Neural cell (in vitro differentiated cells): ENCODE measurements at regions not wholly inside any gene's neighbourhood (a gene's known extent, or its start where the extent isn't known, plus 50 kb on each side); places are given as distances from the start of the nearest gene placed in this dataset.

Experiments used
- H2AFZ ChIP-seq: fragments of 200-600, 300-800 bp; sonication (generic), shearing (Covaris generic); 2 replicates; pipeline ENCODE4 v1.6.0; 2014; ENCODE audit warnings: low read depth, mild to moderate bottlenecking, antibody characterized with exemption, low read length, moderate library complexity
- H3F3A ChIP-seq: fragments of 200-600 bp; shearing (Covaris generic); 2 replicates; pipeline ENCODE4 v1.6.1; 2016; ENCODE audit warnings: mild to moderate bottlenecking, moderate library complexity, mixed read lengths, antibody characterized with exemption, low read length; ENCODE audit not compliant: insufficient read depth, poor library complexity, severe bottlenecking
- H3K27ac ChIP-seq: fragments of 200-600, 300-800 bp; sonication (generic), shearing (Covaris generic); 2 replicates; pipeline ENCODE4 v1.5.1; 2014; ENCODE audit warnings: mild to moderate bottlenecking, low read length, moderate library complexity
- H3K27me3 ChIP-seq: fragments of 300-800, 200-600 bp; sonication (generic), shearing (Covaris generic); 2 replicates; pipeline ENCODE4 v1.6.0; 2014; ENCODE audit warnings: mild to moderate bottlenecking, low read depth, low read length, moderate library complexity; ENCODE audit not compliant: insufficient read depth
- H3K36me3 ChIP-seq: fragments of 300-800, 200-600 bp; sonication (generic), shearing (Covaris generic); 2 replicates; pipeline ENCODE4 v1.5.1; 2014; ENCODE audit warnings: mild to moderate bottlenecking, antibody characterized with exemption, low read length, moderate library complexity; ENCODE audit not compliant: insufficient read depth
- H3K4me2 ChIP-seq: fragments of 300-800, 200-600 bp; sonication (generic), shearing (Covaris generic); 2 replicates; pipeline ENCODE4 v1.6.0; 2014; ENCODE audit warnings: mild to moderate bottlenecking, low read length
- H3K4me3 ChIP-seq: fragments of 300-800, 200-600 bp; sonication (generic), shearing (Covaris generic); 2 replicates; pipeline ENCODE4 v1.5.1; 2014; ENCODE audit warnings: mild to moderate bottlenecking, low read length, moderate library complexity
- H3K79me2 ChIP-seq: fragments of 200-600 bp; shearing (Covaris generic); replicated peaks from 2 replicates; pipeline ENCODE4 v1.6.0; 2014; ENCODE audit warnings: mild to moderate bottlenecking, low read length, moderate library complexity; ENCODE audit not compliant: insufficient read depth
- H3K9ac ChIP-seq: fragments of 300-800, 200-600 bp; sonication (generic), shearing (Covaris generic); 2 replicates; pipeline ENCODE4 v1.6.1; 2016; ENCODE audit warnings: mild to moderate bottlenecking, low read length, mixed read lengths
- H3K9me2 ChIP-seq: fragments of 200-600 bp; shearing (Covaris generic); 2 replicates; pipeline ENCODE4 v1.6.1; 2016; ENCODE audit warnings: mild to moderate bottlenecking, low read length, mixed read lengths; ENCODE audit not compliant: insufficient read depth
- H3K9me3 ChIP-seq: fragments of 200-600, 300-800 bp; sonication (generic), shearing (Covaris generic); 2 replicates; pipeline ENCODE4 v1.6.1; 2016; ENCODE audit warnings: mild to moderate bottlenecking, mixed run types, low read length, moderate library complexity, mixed read lengths
- H4K20me1 ChIP-seq: fragments of 200-600 bp; shearing (Covaris generic); 2 replicates; pipeline ENCODE4 v1.6.1; 2016; ENCODE audit warnings: mild to moderate bottlenecking, mixed run types; ENCODE audit not compliant: insufficient read depth
- EP300 ChIP-seq: fragments of 450-650 bp; conservative IDR thresholded peaks from 2 replicates; pipeline ENCODE4 v1.6.1; 2014; ENCODE audit warnings: antibody characterized with exemption, mild to moderate bottlenecking, moderate library complexity; ENCODE audit not compliant: poor library complexity, severe bottlenecking
- EZH2 ChIP-seq: fragments of 200-600, 300-800 bp; shearing (Covaris generic), sonication (generic); IDR thresholded peaks from 2 replicates; pipeline ENCODE4 v1.6.1; 2014; ENCODE audit warnings: antibody characterized with exemption, low read length, borderline replicate concordance, mild to moderate bottlenecking; ENCODE audit not compliant: insufficient read depth, poor library complexity, severe bottlenecking
- MXI1 ChIP-seq: fragments of 450-650 bp; conservative IDR thresholded peaks from 2 replicates; pipeline ENCODE4 v1.6.1; 2014; ENCODE audit warnings: antibody characterized with exemption, mild to moderate bottlenecking; ENCODE audit not compliant: poor library complexity, severe bottlenecking
- POLR2AphosphoS5 ChIP-seq: IDR thresholded peaks from 2 replicates; pipeline ENCODE4 v1.6.1; 2012
- RAD21 ChIP-seq: fragments of 450-650 bp; conservative IDR thresholded peaks from 2 replicates; pipeline ENCODE4 v1.6.1; 2014; ENCODE audit warnings: antibody characterized with exemption, mild to moderate bottlenecking, moderate library complexity
- SMC3 ChIP-seq: fragments of 450-650 bp; conservative IDR thresholded peaks from 2 replicates; pipeline ENCODE4 v1.6.1; 2014; ENCODE audit warnings: antibody characterized with exemption, mild to moderate bottlenecking, moderate library complexity; ENCODE audit not compliant: poor library complexity
- TAF1 ChIP-seq: IDR thresholded peaks from 2 replicates; pipeline ENCODE4 v1.6.1; 2012; ENCODE audit warnings: low read depth
- TF ChIP-seq, protein P1 (sequence below): fragments of 450-650 bp; IDR thresholded peaks from 2 replicates; pipeline ENCODE4 v1.5.1; 2014; ENCODE audit warnings: antibody characterized with exemption, mild to moderate bottlenecking, moderate library complexity; ENCODE audit not compliant: poor library complexity, severe bottlenecking
- TF ChIP-seq, protein P2 (sequence below): IDR thresholded peaks from 2 replicates; pipeline ENCODE4 v1.6.1; 2012; ENCODE audit warnings: borderline replicate concordance

DNA sequence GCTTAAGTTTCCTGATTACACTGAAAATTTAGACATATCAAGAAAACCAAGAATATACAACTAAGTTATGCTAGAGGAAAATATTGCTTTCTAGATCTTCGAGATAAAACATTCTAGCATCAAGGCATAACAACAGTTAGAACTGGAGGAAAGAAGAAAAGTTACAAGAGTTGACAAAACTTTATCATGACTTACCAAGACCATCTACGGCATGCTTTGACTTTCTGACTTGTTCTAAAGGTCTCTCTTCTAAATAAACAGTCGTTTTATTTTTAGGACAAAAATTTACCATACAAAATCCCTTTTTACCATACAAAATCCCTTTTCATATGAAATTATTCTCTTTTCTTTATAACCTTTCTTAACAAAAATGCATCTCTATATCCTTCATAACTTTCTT is 1110.1 kb upstream of the CDH10 start:
- no peaks in the 10 kb centered on the region for H4K20me1 ChIP-seq
- H3K27ac ChIP-seq = no peak overlapping the region
- TF ChIP-seq, protein P1, sequence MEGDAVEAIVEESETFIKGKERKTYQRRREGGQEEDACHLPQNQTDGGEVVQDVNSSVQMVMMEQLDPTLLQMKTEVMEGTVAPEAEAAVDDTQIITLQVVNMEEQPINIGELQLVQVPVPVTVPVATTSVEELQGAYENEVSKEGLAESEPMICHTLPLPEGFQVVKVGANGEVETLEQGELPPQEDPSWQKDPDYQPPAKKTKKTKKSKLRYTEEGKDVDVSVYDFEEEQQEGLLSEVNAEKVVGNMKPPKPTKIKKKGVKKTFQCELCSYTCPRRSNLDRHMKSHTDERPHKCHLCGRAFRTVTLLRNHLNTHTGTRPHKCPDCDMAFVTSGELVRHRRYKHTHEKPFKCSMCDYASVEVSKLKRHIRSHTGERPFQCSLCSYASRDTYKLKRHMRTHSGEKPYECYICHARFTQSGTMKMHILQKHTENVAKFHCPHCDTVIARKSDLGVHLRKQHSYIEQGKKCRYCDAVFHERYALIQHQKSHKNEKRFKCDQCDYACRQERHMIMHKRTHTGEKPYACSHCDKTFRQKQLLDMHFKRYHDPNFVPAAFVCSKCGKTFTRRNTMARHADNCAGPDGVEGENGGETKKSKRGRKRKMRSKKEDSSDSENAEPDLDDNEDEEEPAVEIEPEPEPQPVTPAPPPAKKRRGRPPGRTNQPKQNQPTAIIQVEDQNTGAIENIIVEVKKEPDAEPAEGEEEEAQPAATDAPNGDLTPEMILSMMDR = no peak
- TF ChIP-seq EZH2 = no peak
- TF ChIP-seq EP300 = no peak
- TF ChIP-seq, protein P2, sequence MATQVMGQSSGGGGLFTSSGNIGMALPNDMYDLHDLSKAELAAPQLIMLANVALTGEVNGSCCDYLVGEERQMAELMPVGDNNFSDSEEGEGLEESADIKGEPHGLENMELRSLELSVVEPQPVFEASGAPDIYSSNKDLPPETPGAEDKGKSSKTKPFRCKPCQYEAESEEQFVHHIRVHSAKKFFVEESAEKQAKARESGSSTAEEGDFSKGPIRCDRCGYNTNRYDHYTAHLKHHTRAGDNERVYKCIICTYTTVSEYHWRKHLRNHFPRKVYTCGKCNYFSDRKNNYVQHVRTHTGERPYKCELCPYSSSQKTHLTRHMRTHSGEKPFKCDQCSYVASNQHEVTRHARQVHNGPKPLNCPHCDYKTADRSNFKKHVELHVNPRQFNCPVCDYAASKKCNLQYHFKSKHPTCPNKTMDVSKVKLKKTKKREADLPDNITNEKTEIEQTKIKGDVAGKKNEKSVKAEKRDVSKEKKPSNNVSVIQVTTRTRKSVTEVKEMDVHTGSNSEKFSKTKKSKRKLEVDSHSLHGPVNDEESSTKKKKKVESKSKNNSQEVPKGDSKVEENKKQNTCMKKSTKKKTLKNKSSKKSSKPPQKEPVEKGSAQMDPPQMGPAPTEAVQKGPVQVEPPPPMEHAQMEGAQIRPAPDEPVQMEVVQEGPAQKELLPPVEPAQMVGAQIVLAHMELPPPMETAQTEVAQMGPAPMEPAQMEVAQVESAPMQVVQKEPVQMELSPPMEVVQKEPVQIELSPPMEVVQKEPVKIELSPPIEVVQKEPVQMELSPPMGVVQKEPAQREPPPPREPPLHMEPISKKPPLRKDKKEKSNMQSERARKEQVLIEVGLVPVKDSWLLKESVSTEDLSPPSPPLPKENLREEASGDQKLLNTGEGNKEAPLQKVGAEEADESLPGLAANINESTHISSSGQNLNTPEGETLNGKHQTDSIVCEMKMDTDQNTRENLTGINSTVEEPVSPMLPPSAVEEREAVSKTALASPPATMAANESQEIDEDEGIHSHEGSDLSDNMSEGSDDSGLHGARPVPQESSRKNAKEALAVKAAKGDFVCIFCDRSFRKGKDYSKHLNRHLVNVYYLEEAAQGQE = no peak
- TF ChIP-seq SMC3 = no peak
- TF ChIP-seq TAF1 = no peak
- no peak for TF ChIP-seq RAD21
- no peak for TF ChIP-seq MXI1
- no peak for TF ChIP-seq POLR2AphosphoS5
- no peaks in the 10 kb centered on the region for H3K27me3 ChIP-seq
- no peak overlapping the region for H3K9ac ChIP-seq
- no peak overlapping the region for H2AFZ ChIP-seq
- H3F3A ChIP-seq = no peaks in the 10 kb centered on the region
- H3K4me2 ChIP-seq = no peak overlapping the region
- H3K36me3 ChIP-seq = no peaks in the 10 kb centered on the region
- no peaks in the 10 kb centered on the region for H3K9me2 ChIP-seq
- H3K79me2 ChIP-seq = no peaks in the 10 kb centered on the region
- no peak overlapping the region for H3K4me3 ChIP-seq
- peaks cover 3% of the 10 kb centered on the region for H3K9me3 ChIP-seq

DNA sequence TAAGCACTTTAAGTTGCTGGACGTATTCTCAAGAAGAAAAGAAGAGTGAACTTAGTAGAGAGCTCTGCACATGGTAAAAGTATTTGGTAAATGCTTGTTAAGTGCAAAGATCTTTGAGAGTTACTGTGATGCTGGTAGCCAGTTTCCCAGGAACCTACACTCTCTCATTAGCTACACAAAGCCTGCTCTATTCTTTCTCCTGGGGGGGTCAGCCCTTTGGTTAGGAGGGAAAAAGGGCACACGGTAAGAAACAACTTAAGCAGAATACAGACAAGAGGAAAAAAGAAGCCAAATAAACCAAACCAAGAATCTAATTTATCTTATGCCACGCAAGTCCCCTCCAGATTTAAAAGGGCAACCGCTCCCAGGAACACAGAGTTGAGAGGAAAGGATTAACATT is 1100.1 kb upstream of the CDH10 start:
- TF ChIP-seq EP300 (no peak), TAF1 (no peak), POLR2AphosphoS5 (no peak), EZH2 (no peak), RAD21 (no peak), SMC3 (no peak), MXI1 (no peak)
- TF ChIP-seq, protein P1 = no peak
- TF ChIP-seq, protein P2 = no peak
- Histone ChIP-seq H3K4me3 (no peak overlapping the region), H3K27me3 (no peaks in the 10 kb centered on the region), H3K9me3 (no peaks in the 10 kb centered on the region), H3K79me2 (no peaks in the 10 kb centered on the region), H3F3A (no peaks in the 10 kb centered on the region), H3K36me3 (no peaks in the 10 kb centered on the region), H3K9me2 (no peaks in the 10 kb centered on the region), H3K4me2 (no peak overlapping the region), H4K20me1 (no peaks in the 10 kb centered on the region), H3K9ac (no peak overlapping the region), H2AFZ (no peak overlapping the region), H3K27ac (no peak overlapping the region)
